Activated naive CD4-positive, alpha-beta T cell treated with anti-CD3 and anti-CD28 coated beads, Interleukin-2, amount 50 U/mL, for 16 hours (primary cell): ENCODE measurements at regions not wholly inside any gene's neighbourhood (a gene's known extent, or its start where the extent isn't known, plus 50 kb on each side); places are given as distances from the start of the nearest gene placed in this dataset.
"Not testable (repeated sequence)": the region's sequence is repeated elsewhere in the genome, so short reads cannot be mapped to it uniquely, and the experiment has no call there.

Source experiments
- DNase-seq: peaks from one replicate; pipeline ENCODE4 v3.0.0-alpha.2; 2020

DNA sequence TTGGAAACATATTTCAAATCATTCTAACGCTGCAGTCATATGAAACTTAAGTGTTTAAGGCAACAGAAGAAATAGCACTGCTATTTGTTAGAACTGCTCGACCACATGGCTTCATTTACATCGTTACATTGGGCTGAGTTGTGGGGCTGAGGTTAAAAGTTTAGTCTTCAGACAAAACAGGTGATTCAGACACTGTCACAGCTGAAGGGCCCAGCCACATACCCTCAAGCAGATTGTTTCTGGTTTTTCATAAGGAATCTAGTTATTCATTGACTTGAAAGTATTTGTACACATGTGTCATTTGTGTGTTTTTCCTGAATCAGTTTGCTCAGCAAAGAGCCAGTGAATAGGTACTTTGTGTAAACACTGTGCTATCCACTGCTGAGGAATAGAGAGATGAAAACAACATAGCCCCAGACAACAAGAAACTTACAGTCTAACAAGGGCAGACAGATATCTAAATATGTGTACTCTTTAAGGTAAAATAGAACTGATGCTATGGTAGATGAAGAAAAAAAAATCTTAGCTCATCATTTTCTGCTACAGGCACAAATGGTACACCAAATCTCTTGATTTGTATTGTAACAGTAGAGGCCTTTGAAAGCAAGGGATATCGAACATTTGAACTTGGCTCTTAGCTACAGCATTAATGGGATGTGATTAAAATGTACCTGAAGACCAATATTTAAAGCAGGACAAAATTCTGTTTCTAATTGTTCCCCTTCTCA lies 357.6 kb upstream of the RPS23 start:
- DNase-seq = no peak

DNA sequence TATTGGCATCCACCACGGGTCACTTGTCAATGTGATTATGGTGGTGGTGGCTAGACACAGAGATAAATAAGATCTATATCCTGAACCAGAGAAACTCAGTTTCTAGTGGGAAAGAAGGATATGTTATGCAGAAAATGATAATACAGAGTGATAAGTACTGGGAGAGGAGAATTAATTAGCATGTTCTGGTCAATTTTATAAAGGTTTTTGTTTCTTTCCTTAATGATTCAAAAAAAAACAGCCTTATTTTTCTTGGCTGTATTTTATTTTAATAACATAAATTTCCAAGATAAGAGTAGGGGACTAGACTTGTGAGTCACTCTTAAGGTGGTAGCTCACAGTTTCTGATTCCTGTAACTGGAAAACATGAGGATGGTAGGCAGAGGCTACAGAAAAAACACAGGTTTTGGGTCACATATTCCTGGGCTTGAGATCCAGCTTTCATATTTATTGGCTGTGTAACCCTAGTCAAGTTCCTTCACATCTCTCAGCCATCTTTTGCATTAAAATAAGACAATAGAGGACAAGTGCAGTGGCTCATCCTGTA lies 350.3 kb upstream of the RPS23 start:
- DNase-seq = no peak

DNA sequence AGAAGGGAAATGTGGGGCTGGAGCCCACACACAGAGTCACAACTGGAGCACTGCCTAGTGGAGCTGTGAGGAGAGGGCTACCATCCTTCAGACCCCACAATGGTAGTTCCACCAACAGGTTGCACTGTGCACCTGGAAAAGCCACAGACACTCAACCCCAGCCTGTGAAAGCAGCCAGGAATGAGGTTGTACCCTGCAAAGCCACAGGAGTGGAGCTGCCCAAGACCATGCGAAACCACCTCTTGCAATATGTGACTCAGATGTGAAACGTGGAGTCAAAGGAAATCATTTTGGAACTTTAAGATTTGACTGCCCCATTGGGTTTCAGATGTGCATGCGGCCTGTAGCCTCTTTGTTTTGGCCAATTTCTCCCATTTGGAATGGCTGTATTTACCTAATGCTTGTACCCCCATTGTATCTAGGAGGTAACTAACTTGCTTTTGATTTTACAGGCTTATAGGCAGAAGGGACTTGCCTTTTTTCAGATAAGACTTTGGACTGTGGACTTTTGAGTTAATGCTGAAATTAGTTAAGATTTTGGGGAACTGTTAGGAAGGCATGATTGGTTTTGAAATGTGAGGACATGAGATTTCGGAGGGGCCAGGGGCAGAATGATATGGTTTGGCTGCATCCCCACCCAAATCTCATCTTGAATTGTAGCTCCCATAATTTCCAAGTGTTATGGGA lies 348.9 kb upstream of the RPS23 start:
- DNase-seq = not testable (repeated sequence)

DNA sequence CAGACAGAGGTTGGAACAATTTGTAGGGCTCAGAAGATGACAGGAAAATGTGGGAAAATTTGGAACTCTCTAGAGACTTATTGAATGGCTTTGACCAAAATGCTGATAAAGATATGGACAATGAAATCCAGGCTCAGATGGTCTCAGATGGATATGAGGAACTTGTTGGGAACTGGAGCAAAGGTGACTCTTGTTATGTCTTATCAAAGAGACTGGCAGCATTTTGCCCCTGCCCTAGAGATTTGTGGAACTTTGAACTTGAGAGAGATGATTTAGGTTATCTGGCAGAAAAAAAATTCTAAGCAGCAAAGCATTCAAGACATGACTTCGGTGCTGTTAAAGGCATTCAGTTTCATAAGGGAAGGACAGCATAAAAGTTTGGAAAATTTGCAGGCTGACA lies 347.9 kb upstream of the RPS23 start:
- not testable (repeated sequence) for DNase-seq

DNA sequence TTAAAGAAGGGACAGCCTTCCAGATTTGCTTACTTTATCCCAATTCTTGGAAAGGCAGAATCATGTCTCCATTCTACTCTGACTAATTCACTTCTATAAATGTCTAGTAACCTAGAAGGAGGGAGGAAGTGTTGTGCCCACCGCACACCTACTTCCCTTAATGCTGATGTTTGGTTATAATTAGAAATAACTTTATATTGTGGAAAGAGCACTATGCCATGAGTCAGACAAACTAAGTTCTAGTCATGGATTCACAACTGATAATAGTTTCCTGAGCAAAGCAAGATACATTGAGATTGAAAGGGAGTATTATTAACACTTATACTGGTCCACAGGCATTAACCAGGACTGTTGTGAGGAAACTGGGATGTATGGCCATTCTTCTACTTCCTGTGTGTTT lies 345.9 kb upstream of the RPS23 start:
- DNase-seq = no peak

DNA sequence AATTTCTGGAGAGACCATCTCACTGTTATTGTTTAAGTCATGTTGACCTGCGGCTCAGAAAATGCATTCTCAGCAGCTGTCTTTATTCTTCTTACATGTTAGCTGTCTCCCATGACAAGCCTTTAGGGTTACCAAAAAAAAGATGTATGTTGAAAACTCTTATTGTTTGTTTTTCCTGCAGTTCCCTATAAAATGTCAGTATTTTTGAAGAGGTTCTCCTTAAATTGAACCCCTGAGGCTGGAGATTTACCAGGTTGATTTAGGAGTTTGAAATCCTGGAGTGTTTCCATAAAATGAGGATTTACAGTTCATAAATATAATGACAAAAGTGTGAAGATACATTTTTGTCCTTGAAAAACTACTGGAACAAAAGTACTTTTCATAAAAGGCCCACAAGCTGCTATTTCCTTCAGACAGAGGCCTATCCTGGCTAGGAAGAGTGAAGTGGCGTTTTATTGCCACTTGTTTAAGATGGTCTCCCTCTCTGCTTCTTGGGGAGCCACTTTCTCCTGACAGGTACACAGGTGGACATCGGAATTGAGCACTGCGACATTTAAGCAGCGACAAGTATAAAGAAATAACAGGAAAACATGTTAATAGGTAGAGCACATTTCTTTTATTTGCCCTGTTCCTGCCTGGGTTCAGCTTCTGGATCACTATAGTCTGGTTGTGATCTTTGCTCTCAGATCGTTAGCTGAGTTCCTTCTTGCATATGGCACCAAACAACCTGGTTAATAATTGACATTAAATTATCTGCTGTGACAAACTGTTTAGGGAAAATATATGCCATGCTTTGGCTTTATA lies 344.8 kb upstream of the RPS23 start:
- no peak for DNase-seq

DNA sequence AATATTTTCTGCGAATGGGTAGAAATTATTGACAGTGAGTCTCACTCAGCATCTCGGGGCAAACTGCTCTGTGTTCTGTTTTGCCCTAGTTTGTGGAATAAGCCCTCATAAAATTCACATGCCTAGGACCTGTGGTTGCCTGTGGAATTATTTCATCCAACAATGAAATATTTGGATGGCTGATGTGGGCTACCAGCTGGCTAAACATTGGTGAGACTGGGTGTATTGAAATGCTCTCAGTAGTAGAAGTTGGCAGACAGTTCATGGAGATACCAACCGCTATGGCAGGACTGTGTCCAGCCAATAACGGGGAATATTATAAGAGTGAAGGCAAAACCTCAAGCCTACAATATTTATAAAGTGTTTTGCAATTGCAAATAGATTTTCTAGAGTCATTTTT lies 344.1 kb upstream of the RPS23 start:
- DNase-seq = no peak

DNA sequence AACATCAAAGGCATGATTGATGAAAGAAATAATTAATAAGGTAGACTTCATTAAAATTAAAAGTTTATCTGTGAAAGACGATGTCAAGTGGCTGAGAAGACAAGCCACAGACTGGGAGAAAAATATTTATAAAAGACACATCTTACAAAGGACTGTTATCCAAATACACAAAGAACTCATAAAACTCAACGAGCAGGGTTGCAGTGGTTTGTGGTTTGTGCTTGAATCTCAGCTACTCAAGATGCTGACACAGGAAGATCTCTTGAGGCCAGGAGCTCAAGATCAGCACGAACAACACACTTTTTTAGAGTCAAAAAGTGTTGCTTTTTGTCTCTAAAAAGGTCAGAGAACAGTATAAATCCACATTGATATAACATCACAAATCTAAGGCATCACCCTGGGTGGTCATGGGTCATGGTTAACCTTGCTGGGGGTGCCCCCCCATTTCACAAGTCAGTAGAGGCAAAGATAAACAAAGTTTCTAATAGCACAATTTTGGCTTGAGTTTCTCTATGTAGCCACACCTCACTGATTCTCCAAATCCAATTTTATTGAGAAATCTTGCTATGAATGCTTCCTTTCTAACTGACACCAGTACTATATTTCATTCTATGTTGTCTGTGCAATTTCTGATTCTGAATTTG lies 342.9 kb upstream of the RPS23 start:
- DNase-seq = no peak

DNA sequence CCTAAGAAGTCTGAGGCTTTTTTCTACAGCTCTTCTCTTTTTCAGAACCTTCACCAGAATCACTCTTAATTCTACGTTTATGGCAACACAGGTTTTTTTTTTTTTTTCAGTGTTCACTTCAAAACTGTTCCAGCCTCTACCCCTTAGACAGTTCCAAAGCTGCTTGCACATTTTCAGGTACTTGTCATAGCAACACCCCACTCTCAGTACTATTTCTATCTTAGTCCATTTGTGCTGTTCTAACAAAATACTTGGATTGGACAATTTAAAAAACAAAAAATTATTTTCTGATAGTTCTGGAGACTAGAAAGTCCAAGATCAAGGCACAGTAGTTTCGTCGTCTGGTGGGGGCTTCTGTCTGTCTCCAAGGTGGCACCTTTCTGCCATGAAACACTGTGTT lies 340.9 kb upstream of the RPS23 start:
- DNase-seq = no peak

DNA sequence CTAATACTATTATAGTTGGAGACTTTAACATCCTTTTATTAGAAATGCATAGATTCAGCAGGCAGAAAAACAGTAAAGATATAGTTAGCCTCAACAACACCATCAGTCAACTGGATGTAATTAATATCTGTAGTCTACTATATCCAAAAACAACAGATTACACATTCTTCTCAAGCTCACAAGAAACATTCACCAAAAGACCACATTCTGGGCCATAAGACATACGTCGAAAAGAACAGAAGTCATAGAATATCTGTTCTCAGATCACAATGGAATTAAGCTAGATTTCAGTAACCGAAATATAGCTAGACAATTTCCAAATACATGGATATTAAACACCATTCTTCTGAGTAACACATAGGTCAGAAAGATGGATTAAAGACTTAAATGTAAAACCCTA lies 336.6 kb upstream of the RPS23 start:
- no peak for DNase-seq

DNA sequence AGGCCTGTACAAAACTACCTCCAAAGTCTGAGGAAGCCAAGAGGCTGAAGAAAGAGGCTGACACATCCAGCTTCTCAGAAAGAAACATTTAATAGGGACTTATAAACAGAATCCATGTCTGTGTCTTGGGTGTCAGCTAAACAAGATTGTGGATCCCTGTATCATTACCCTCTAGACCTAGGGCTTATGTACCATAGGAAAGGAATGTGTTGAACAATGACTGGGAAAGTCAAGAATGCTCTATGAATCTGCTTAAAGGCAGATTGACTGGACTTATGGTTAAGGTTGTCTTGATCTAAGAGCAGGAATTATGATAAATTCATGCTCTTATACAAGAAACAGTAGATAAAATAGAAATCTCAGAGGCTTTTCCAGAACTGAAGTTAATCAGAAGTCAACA lies 335.7 kb upstream of the RPS23 start:
- no peak for DNase-seq

DNA sequence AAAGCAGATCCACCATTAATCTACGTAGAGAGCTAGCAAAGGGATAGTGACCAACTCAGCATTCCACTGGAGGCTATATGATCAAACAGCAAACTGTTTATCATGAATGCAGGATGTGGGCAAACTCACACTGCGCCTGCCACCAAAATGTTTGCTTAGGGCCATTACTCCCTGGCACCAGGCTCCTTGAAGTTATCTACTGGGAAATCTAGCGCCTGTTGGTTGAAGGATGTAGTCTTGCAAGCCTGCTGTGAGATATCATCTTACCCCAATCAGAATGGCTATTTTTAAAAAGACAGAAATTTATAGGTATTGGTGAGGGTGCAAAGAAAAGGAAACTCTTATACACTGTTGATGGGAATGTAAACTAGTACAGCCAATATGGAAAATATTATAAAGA lies 332.5 kb upstream of the RPS23 start:
- DNase-seq = no peak

DNA sequence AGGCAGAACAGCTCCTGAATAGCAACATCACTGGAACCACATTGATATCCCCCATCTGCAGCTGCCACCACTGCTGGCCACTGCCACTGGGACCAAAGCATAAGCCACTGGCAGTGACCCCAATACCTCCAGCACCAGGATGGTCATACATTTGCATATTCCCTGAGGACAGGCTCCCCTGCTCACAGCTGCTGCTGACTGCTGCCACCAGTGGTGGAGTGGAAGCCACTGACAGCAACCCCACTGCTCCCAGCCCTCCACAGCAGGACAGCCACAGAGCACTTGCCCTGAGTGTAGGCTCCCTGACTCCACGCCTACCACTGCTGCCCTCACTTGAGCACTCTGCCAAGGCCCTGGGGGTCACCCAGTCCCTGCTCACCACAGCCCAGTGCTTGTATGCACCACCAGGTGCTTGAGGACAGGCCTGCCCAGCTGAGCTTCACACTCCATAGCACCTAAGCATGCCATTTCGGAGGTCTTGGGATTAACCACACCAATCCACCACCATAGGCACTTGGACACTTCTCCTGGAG lies 327.4 kb upstream of the RPS23 start:
- DNase-seq = no peak

DNA sequence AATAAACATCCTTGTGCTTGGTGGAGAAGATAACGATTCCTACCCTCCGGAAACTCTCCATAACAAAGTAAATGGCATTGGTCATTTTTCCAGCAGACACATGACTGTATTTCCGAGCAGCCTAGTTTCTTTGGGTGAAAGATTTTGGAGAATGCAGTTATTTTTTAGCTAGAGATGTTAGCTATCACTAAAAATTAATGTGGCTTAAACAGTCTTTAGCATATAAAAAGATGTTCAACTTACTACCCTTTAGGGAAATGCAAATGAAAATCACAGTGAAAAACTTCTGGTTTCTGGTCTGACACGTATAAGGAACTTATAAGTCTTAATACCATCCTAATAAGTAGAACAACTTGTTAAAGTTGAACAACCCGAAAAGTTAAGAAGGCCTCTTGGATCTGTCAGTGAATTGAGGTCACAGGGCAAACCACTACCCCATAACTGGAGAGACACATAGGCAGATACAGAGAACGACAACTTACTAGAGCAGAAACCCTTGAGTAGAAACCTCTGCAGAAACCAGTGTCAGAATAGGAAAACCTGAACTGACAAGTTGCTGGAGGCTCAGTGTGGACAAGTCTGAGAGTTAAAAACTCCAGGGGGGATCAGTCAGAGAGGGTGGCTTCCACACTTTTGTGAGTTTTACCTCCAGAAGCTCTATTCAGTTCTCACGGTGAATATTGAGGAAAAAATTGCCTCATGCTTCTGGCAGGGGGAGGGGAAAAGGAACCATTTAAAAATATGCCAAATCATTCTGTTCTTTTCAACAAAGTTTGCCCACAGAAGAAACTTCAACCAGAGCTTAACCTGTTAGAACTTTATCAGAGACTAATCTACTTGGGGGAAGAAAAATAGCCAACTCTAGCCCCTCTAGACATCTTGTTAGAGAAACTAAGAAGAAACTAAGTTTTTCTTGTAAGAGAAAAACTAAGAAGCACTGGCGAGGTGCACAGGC lies 325.2 kb upstream of the RPS23 start:
- no peak for DNase-seq

DNA sequence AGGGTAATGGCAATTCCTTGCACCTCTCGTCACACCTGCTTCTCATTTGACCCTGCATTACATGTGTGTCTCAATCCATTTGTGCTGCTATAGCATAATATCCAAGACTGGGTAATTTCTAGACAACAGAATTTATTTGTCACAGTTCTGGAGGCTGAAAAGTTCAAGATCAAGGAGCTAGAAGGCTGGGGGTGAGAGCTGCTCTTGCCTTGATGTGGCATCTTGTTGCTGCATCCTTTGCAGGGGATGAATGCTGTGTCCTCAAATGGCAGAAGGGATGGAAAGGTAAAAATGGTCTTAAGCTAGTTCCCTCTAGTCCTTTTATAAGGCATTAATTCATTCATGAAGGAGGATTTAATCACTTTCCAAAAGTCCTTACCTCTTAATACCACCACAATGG lies 323.7 kb upstream of the RPS23 start:
- DNase-seq = no peak

DNA sequence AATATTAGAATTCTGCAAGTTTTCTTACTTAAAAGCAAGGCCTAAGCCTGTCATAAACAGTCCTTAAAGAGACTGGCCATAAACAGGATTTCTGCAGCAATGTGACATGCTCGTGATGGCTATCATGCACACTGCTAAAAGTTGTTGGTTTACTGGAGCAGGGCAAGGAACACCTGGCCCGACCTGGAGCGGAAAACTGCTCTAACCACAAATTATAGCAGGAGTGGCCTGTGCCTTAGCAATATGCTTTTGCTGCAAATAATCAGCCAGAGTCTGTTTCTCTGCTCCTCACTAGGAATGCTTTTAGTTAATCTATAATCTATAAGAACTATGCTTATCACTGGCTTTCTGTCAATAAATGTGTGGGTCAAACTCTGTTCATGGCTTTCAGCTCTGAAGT lies 322.9 kb upstream of the RPS23 start:
- DNase-seq = no peak

DNA sequence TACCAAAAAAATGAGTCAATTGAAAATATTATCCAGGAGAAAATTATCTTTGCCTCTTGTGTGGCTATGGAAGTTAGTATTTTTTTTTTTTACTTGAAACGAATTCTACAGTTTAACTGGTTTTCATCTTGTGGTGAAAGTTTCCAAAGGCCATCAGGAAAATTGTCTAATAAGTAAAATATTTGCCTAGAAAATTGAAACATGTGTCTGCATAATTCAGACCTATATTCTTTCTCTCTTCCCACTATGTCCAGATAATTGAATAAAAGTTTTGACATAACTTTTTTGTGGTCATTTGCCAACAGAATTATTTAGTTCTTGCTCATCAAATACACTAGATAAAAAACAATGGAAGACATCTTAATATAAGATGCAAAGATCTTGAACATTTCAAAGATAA lies 321.5 kb upstream of the RPS23 start:
- no peak for DNase-seq

DNA sequence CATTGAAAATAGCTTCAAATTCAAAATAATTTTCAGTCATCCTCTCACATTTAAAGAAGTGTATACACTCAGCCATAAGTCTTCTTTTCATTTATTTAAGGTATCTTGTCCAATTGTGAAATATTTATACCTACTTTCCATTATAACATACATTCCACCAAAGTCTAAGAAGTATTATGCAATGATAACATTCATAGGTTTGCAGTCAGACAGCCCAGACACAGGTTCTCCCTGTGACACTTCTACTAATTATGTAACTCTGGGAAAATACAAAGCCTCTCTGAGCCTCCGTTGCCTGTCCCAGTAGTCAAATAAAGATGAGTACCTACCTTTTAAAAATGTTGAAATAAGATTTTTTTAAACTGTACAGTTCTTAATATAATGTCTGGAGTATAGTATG lies 320.9 kb upstream of the RPS23 start:
- DNase-seq = no peak

DNA sequence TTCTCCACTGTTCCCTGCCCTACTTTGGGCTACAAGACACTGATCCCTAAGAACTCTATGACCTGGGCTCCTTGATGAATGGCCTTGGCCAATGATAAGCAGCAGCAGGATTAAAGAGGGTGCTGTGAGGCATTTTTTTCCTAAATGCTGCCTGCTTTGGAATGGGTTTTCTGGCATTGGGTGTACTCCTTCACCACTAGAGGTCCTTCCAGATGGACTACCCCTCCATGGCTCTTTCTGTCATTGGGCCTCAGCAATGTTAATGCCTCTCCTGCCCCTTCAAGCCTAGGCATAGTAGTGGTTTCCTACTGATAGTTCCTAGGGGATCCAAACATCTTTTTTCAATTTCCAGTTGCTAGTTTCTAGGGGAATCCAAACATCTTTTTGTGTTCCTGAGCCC lies 319.3 kb upstream of the RPS23 start:
- no peak for DNase-seq

DNA sequence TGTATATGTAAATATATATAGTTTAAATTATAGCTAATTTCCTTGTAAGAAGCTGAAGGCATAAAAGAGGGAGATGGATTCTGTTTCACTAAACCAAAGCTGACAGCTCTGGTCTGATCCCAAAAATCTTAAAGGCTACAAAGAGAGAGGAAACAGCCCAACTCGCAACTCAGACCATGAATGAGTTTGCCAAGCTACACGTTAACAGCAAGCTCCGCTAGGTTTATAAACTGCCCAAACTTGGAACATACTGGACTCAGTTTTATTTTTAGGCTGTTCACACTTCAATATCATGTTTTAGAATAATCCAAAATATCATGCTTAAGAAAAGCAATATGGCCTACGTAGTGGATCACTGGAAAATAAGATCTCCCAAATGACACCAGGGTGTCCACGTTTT lies 318.3 kb upstream of the RPS23 start:
- no peak for DNase-seq

DNA sequence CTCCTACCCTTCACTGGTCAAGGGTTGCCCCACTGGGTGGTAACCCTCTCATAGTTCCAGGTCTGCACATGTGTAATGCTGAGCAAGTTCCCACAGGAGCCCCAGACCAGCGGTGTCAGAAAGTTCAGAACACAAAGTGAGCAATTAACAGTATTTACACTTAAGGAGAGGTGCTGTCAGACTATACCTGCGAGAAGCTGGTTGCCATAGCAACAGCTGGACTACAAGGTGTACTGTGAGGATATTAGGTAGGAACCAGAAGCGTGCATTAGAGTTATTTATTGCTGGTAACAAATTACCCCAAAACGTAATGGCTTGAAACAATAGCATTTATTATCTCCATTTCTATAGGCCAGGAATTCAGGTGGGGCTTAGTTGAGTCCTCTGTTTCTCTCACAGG lies 317.0 kb upstream of the RPS23 start:
- DNase-seq = no peak

DNA sequence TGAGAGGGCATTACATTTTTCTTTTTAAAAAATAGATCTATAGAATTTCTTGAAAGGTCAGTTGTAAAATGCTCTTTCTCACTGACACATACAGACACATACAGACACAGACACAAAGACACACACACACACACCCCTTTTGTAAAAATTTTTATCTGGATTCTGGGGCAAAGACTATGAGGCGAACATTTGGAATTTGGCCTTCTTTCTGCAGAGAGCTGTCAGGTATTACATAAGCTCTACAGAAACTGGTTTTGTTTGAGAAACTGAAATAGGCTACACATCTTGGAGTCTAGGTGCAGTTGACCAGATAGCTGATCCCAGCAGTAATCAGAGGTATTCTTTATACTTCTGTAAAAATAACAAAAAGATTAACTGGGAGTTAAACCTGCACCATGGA lies 315.9 kb upstream of the RPS23 start:
- DNase-seq = no peak
